GM12878 (cell line): ENCODE measurements at regions not wholly inside any gene's neighbourhood (a gene's known extent, or its start where the extent isn't known, plus 50 kb on each side); places are given as distances from the start of the nearest gene placed in this dataset.

ENCODE experiments used
- ATAC-seq: fragments of 200-7000 bp; cut with Tn5 transposase; 3 replicates; pipeline ENCODE4 v1.9.1; 2020; ENCODE audit warnings: mild to moderate bottlenecking, moderate library complexity
- BruUV-seq: library from RNA; stranded (reverse); fragments of 400-500 nt; replicated peaks from 2 replicates; lab custom pipeline; 2021; lab: Mats Ljungman, UMichigan
- CTCF ChIA-PET: fragments of 300-600 bp; sonication (Branson Sonifier 250); formaldehyde crosslinking; extraction: SDS; loops from one replicate; lab custom pipeline; 2021; ENCODE audit warnings: inconsistent platforms; lab: Yijun Ruan, JAX
- POLR2A ChIA-PET: fragments of 350-600 bp; formaldehyde crosslinking; extraction: SDS; loops from one replicate; lab custom pipeline; 2021; ENCODE audit warnings: inconsistent platforms; lab: Charles Lee
- RAD21 ChIA-PET: fragments of 300-600 bp; sonication (Branson Sonifier 250); formaldehyde crosslinking; loops from one replicate; lab custom pipeline; 2023; ENCODE audit warnings: antibody characterized with exemption; ENCODE audit not compliant: unreplicated experiment; lab: Charles Lee
- SMC1A ChIA-PET: fragments of 300-600 bp; sonication (Branson Sonifier 250); formaldehyde crosslinking; loops from one replicate; lab custom pipeline; 2023; ENCODE audit not compliant: unreplicated experiment, uncharacterized antibody; lab: Charles Lee
- DNase-seq: peaks from one replicate; pipeline ENCODE4 v3.0.0-alpha.2; 2011; ENCODE audit warnings: low read depth, low spot score
- FAIRE-seq: peaks from 3 replicates; lab custom pipeline; 2011; peaks lifted over from hg19 to GRCh38; lab: Jason Lieb, UNC
- H2AFZ ChIP-seq: 2 replicates; pipeline ENCODE4 v1.6.0; 2011; ENCODE audit warnings: low read depth, low read length, control low read depth; ENCODE audit not compliant: control insufficient read depth
- H3K27ac ChIP-seq: 2 replicates; pipeline ENCODE4 v1.5.1; 2011; ENCODE audit warnings: control low read depth; ENCODE audit not compliant: control insufficient read depth, insufficient read depth
- H3K27me3 ChIP-seq, 2 experiments: replicated peaks in 1 of 2; 2 replicates each; pipeline versions ENCODE4 v1.6.0 to v1.6.1; 2011; ENCODE audit warnings: low read length in 1 of 2; ENCODE audit not compliant: control insufficient read depth in 2 of 2, insufficient read depth in 2 of 2
- H3K36me3 ChIP-seq, 2 experiments: 2 replicates each; pipeline ENCODE4 v1.5.1; 2011; ENCODE audit warnings: low read length in 1 of 2; ENCODE audit not compliant: control insufficient read depth in 2 of 2, insufficient read depth in 2 of 2
- H3K4me1 ChIP-seq: 2 replicates; pipeline ENCODE4 v1.6.1; 2011; ENCODE audit warnings: mild to moderate bottlenecking, low read length, moderate library complexity, mixed read lengths; ENCODE audit not compliant: control insufficient read depth, insufficient read depth
- H3K4me2 ChIP-seq: 2 replicates; pipeline ENCODE4 v1.6.0; 2011; ENCODE audit warnings: control low read depth; ENCODE audit not compliant: control insufficient read depth, insufficient read depth
- H3K4me3 ChIP-seq: fragments of 200-600 bp; sonication (generic); 2 replicates; pipeline ENCODE4 v1.5.1; 2016
- H3K79me2 ChIP-seq: 2 replicates; pipeline ENCODE4 v1.6.0; 2011; ENCODE audit warnings: low read length; ENCODE audit not compliant: control insufficient read depth, insufficient read depth
- H3K9ac ChIP-seq: 2 replicates; pipeline ENCODE4 v1.8.0; 2011; ENCODE audit warnings: low read length, control low read depth, mixed read lengths; ENCODE audit not compliant: control insufficient read depth, insufficient read depth
- H3K9me3 ChIP-seq: replicated peaks from 3 replicates; pipeline ENCODE4 v1.5.1; 2011; ENCODE audit warnings: mild to moderate bottlenecking, low read length; ENCODE audit not compliant: control insufficient read depth, insufficient read depth
- H4K20me1 ChIP-seq: 2 replicates; pipeline ENCODE4 v1.6.0; 2011; ENCODE audit not compliant: control insufficient read depth, insufficient read depth
- ZNF622 ChIP-seq: fragments of 450-650 bp; IDR thresholded peaks from 2 replicates; pipeline ENCODE4 v1.6.1; 2017; ENCODE audit warnings: mild to moderate bottlenecking, inconsistent platforms
- WGBS: methylation state at CpG from one replicate; pipeline ENCODE4 v1.1.6; 2016; ENCODE audit warnings: low lambda C conversion rate; ENCODE audit not compliant: insufficient replicate concordance, insufficient coverage; ENCODE audit errors: missing lambda C conversion rate; 5-methylcytosine and 5-hydroxymethylcytosine counted together
- in situ Hi-C: fragments of 300-500 bp; cut with MboI; formaldehyde crosslinking; loops from 9 replicates; pipeline ENCODE4 v1.14.3; 2018; ENCODE audit warnings: mixed read lengths
- intact Hi-C: fragments of 100-400 bp; cut with micrococcal nuclease; formaldehyde crosslinking; loops from one replicate; pipeline ENCODE4 v1.14.2; 2022; ENCODE audit not compliant: unreplicated experiment
- TF ChIP-seq, protein P1 (sequence below): IDR thresholded peaks from 2 replicates; pipeline ENCODE4 v1.6.1; 2012; ENCODE audit warnings: mild to moderate bottlenecking, low read depth, low read length

DNA sequence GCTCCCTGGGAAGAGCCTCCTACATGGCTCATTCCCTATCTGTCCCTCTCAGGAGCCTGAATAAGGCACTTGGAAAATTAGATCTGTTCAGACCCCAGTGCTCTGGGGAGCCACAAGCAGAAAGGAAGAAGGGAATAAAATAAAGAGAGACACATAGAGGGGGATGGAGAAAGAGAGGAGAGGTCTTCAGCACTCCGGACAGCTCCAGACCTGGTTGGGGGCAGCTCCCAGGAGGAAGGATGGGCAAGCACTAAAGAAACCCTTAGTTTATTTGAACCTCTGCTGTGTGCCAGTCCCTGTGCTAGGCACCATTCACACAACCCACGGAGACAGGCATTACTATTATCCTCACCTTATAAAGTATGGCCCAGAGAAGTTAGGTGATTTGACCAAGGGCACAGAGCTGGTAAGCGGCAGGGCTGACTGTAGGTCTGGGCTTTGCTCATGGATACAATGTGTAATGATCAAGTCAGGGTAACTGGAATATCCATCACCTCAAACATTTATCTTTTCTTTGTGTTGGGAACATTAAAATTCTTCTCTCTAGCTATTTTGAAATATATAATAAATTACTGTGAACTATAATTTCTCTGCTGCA is 53.7 kb upstream of the LRRC32 start:
- ChIA-PET SMC1A (interaction anchor here (0.6 to 0.9 kb wide), 2 partner anchors 21 to 291 kb away, joined by 3 read pairs; no protein-coding TSS in a partner anchor), CTCF (interaction anchor here (0.8 to 1.9 kb wide), 9 partner anchors 9 to 198 kb away, joined by 3 to 6 read pairs (median 5); no protein-coding TSS in a partner anchor), RAD21 (no interaction called here)
- H3K9me3 ChIP-seq, result no peaks in the 10 kb centered on the region
- ATAC-seq, result no peak
- H3K79me2 ChIP-seq, result no peaks in the 10 kb centered on the region
- no TSS peak for BruUV-seq
- DNase-seq, result no peak
- H2AFZ ChIP-seq, result no peak overlapping the region
- no peak overlapping the region for H3K9ac ChIP-seq
- intact Hi-C loops (no loop called here), in situ Hi-C loops (no loop called here)
- FAIRE-seq, result no peak
- no peaks in the 10 kb centered on the region; the same call in 1 of the 2 replicates for H4K20me1 ChIP-seq
- H3K4me2 ChIP-seq, result no peak overlapping the region
- no peak overlapping the region for H3K4me3 ChIP-seq
- no peaks in the 10 kb centered on the region for H3K4me1 ChIP-seq
- WGBS, result 56% methylated on average over 3 of the region's 3 CpGs
- TF ChIP-seq, protein P1, sequence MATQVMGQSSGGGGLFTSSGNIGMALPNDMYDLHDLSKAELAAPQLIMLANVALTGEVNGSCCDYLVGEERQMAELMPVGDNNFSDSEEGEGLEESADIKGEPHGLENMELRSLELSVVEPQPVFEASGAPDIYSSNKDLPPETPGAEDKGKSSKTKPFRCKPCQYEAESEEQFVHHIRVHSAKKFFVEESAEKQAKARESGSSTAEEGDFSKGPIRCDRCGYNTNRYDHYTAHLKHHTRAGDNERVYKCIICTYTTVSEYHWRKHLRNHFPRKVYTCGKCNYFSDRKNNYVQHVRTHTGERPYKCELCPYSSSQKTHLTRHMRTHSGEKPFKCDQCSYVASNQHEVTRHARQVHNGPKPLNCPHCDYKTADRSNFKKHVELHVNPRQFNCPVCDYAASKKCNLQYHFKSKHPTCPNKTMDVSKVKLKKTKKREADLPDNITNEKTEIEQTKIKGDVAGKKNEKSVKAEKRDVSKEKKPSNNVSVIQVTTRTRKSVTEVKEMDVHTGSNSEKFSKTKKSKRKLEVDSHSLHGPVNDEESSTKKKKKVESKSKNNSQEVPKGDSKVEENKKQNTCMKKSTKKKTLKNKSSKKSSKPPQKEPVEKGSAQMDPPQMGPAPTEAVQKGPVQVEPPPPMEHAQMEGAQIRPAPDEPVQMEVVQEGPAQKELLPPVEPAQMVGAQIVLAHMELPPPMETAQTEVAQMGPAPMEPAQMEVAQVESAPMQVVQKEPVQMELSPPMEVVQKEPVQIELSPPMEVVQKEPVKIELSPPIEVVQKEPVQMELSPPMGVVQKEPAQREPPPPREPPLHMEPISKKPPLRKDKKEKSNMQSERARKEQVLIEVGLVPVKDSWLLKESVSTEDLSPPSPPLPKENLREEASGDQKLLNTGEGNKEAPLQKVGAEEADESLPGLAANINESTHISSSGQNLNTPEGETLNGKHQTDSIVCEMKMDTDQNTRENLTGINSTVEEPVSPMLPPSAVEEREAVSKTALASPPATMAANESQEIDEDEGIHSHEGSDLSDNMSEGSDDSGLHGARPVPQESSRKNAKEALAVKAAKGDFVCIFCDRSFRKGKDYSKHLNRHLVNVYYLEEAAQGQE, result peak; percentile 79
- no peak for TF ChIP-seq ZNF622
- TF ChIP-seq, all 136 proteins: peak for 1
- peaks cover 0 to 6% of the 10 kb centered on the region in 2 experiments for H3K27me3 ChIP-seq
- H3K36me3 ChIP-seq, result no peaks in the 10 kb centered on the region
- POLR2A ChIA-PET, result interaction anchor here (0.8 kb wide), 1 partner anchor 23 kb away, joined by 4 read pairs; no protein-coding TSS in a partner anchor
- H3K27ac ChIP-seq, result no peak overlapping the region
